HG03520 (cell line): ENCODE measurements at regions not wholly inside any gene's neighbourhood (a gene's known extent, or its start where the extent isn't known, plus 50 kb on each side); places are given as distances from the start of the nearest gene placed in this dataset.
"Not testable (repeated sequence)": the region's sequence is repeated elsewhere in the genome, so short reads cannot be mapped to it uniquely, and the experiment has no call there.

Source experiments
- ATAC-seq: cut with Tn5 transposase; IDR thresholded peaks from one replicate; pipeline ENCODE4 v1.9.1; 2021; ENCODE audit warnings: mild to moderate bottlenecking, moderate library complexity; ENCODE audit not compliant: unreplicated experiment

- no peak for ATAC-seq
Observed at GRCh38 chr2:144669196-144669987, 149.5 kb upstream of the ZEB2 start.

GRCh38 chr2:144668493-144669110, 148.7 kb upstream of the ZEB2 start:
- ATAC-seq = no peak

GRCh38 chr2:144666032-144666431, 146.1 kb upstream of the ZEB2 start:
- no peak for ATAC-seq

GRCh38 chr2:144663207-144663606, 143.3 kb upstream of the ZEB2 start:
- no peak for ATAC-seq

- no peak for ATAC-seq
Observed at GRCh38 chr2:144660518-144661316, 140.8 kb upstream of the ZEB2 start.

GRCh38 chr2:144659731-144660275, 139.9 kb upstream of the ZEB2 start:
- ATAC-seq = no peak

GRCh38 chr2:144654523-144654922, 134.6 kb upstream of the ZEB2 start:
- ATAC-seq = no peak

GRCh38 chr2:144650907-144651306, 131.0 kb upstream of the ZEB2 start:
- no peak for ATAC-seq

- ATAC-seq = no peak
Observed at GRCh38 chr2:144648837-144649465, 129.0 kb upstream of the ZEB2 start.

- no peak for ATAC-seq
Observed at GRCh38 chr2:144645083-144645778, 125.3 kb upstream of the ZEB2 start.

GRCh38 chr2:144644549-144644948, 124.6 kb upstream of the ZEB2 start:
- ATAC-seq = no peak

GRCh38 chr2:144643537-144644336, 123.8 kb upstream of the ZEB2 start:
- no peak for ATAC-seq

GRCh38 chr2:144642856-144643255, 122.9 kb upstream of the ZEB2 start:
- ATAC-seq = no peak

GRCh38 chr2:144642131-144642530, 122.2 kb upstream of the ZEB2 start:
- ATAC-seq = no peak

GRCh38 chr2:144638250-144638649, 118.3 kb upstream of the ZEB2 start:
- not testable (repeated sequence) for ATAC-seq

- ATAC-seq = not testable (repeated sequence)
Observed at GRCh38 chr2:144636860-144637259, 116.9 kb upstream of the ZEB2 start.

GRCh38 chr2:144632809-144633208, 112.9 kb upstream of the ZEB2 start:
- no peak for ATAC-seq

GRCh38 chr2:144631636-144632035, 111.7 kb upstream of the ZEB2 start:
- ATAC-seq = no peak

- peak; percentile 91 for ATAC-seq
Observed at GRCh38 chr2:144630459-144631215, 110.7 kb upstream of the ZEB2 start.
